Osteoblast (primary cell): ENCODE measurements at regions not wholly inside any gene's neighbourhood (a gene's known extent, or its start where the extent isn't known, plus 50 kb on each side); places are given as distances from the start of the nearest gene placed in this dataset.

Source experiments
- DNase-seq: peaks from one replicate; pipeline ENCODE4 v3.0.0; 2011; ENCODE audit warnings: low spot score, mixed read lengths; ENCODE audit not compliant: insufficient read length; ENCODE audit errors: missing footprints
- H2AFZ ChIP-seq: 2 replicates; pipeline ENCODE4 v1.6.0; 2011; ENCODE audit warnings: mild to moderate bottlenecking, low read length
- H3K27ac ChIP-seq: 2 replicates; pipeline ENCODE4 v1.5.1; 2011; ENCODE audit warnings: mild to moderate bottlenecking, low read depth, low read length, moderate library complexity
- H3K27me3 ChIP-seq: 2 replicates; pipeline ENCODE4 v1.6.0; 2012; ENCODE audit warnings: mild to moderate bottlenecking, control low read depth, inconsistent platforms, low read length, moderate library complexity; ENCODE audit not compliant: insufficient read depth
- H3K36me3 ChIP-seq: 2 replicates; pipeline ENCODE4 v1.5.1; 2011; ENCODE audit warnings: mild to moderate bottlenecking, low read length, control low read depth, moderate library complexity; ENCODE audit not compliant: insufficient read depth
- H3K4me1 ChIP-seq: 2 replicates; pipeline ENCODE4 v1.5.1; 2011; ENCODE audit warnings: mild to moderate bottlenecking, low read length, control low read depth, moderate library complexity; ENCODE audit not compliant: insufficient read depth
- H3K4me2 ChIP-seq: 2 replicates; pipeline ENCODE4 v1.6.0; 2011; ENCODE audit warnings: mild to moderate bottlenecking, low read length; ENCODE audit not compliant: insufficient read depth
- H3K4me3 ChIP-seq: fragments of 200-600 bp; sonication (generic); 3 replicates; pipeline ENCODE4 v1.5.1; 2012; ENCODE audit warnings: mild to moderate bottlenecking, low read length, inconsistent platforms; ENCODE audit not compliant: insufficient read depth
- H3K79me2 ChIP-seq: 2 replicates; pipeline ENCODE4 v1.6.0; 2012; ENCODE audit warnings: mild to moderate bottlenecking, low read length, control low read depth, inconsistent platforms; ENCODE audit not compliant: insufficient read depth
- H3K9me3 ChIP-seq: 2 replicates; pipeline ENCODE4 v1.5.1; 2011; ENCODE audit warnings: low read depth, low read length, control low read depth
- H4K20me1 ChIP-seq: 2 replicates; pipeline ENCODE4 v1.6.0; 2012; ENCODE audit warnings: mild to moderate bottlenecking, low read length, control low read depth; ENCODE audit not compliant: insufficient read depth
- CTCF ChIP-seq: IDR thresholded peaks from 2 replicates; pipeline ENCODE4 v1.5.1; 2011; ENCODE audit warnings: mild to moderate bottlenecking, low read depth, low read length, moderate library complexity; ENCODE audit errors: extremely low read depth

- Histone ChIP-seq H3K36me3 (no peaks in the 10 kb centered on the region), H3K27me3 (no peaks in the 10 kb centered on the region), H2AFZ (peak overlapping the region; percentile 44), H4K20me1 (no peaks in the 10 kb centered on the region), H3K9me3 (no peaks in the 10 kb centered on the region), H3K79me2 (no peaks in the 10 kb centered on the region), H3K27ac (peak overlapping the region; percentile 60), H3K4me2 (peak overlapping the region; percentile 22), H3K4me1 (peaks cover 6% of the 10 kb centered on the region), H3K4me3 (no peak overlapping the region)
- DNase-seq = peak; percentile 34
- no peak for TF ChIP-seq CTCF
Measured at GRCh38 chr4:137705171-137705783, 173.0 kb upstream of the PCDH18 start.

GRCh38 chr4:137703195-137703594 lies 170.9 kb upstream of the PCDH18 start:
- H3K27me3 ChIP-seq = no peaks in the 10 kb centered on the region
- H3K9me3 ChIP-seq = no peaks in the 10 kb centered on the region
- no peaks in the 10 kb centered on the region for H4K20me1 ChIP-seq
- no peak for DNase-seq
- no peaks in the 10 kb centered on the region for H3K36me3 ChIP-seq
- H3K4me2 ChIP-seq = no peak overlapping the region
- no peak overlapping the region for H3K4me3 ChIP-seq
- H3K79me2 ChIP-seq = no peaks in the 10 kb centered on the region
- no peak overlapping the region for H2AFZ ChIP-seq
- H3K4me1 ChIP-seq = peaks cover 6% of the 10 kb centered on the region
- no peak overlapping the region for H3K27ac ChIP-seq
- TF ChIP-seq CTCF = no peak

- no peaks in the 10 kb centered on the region for H3K27me3 ChIP-seq
- H3K27ac ChIP-seq = no peak overlapping the region
- no peaks in the 10 kb centered on the region for H4K20me1 ChIP-seq
- no peak overlapping the region for H3K4me2 ChIP-seq
- no peaks in the 10 kb centered on the region for H3K9me3 ChIP-seq
- H3K79me2 ChIP-seq = no peaks in the 10 kb centered on the region
- H3K4me1 ChIP-seq = peaks cover 6% of the 10 kb centered on the region
- TF ChIP-seq CTCF = no peak
- DNase-seq = no peak
- H3K4me3 ChIP-seq = no peak overlapping the region
- H2AFZ ChIP-seq = no peak overlapping the region
- no peaks in the 10 kb centered on the region for H3K36me3 ChIP-seq
Measured at GRCh38 chr4:137702512-137702911, 170.2 kb upstream of the PCDH18 start.

GRCh38 chr4:137701401-137701800 lies 169.1 kb upstream of the PCDH18 start:
- H3K9me3 ChIP-seq = no peaks in the 10 kb centered on the region
- H3K4me1 ChIP-seq = peaks cover 6% of the 10 kb centered on the region
- no peak overlapping the region for H3K27ac ChIP-seq
- H3K79me2 ChIP-seq = no peaks in the 10 kb centered on the region
- H2AFZ ChIP-seq = no peak overlapping the region
- H3K4me3 ChIP-seq = no peak overlapping the region
- no peaks in the 10 kb centered on the region for H3K27me3 ChIP-seq
- no peak for TF ChIP-seq CTCF
- no peak for DNase-seq
- H3K36me3 ChIP-seq = no peaks in the 10 kb centered on the region
- H3K4me2 ChIP-seq = no peak overlapping the region
- H4K20me1 ChIP-seq = no peaks in the 10 kb centered on the region
